GM18870 (cell line): ENCODE measurements at regions not wholly inside any gene's neighbourhood (a gene's known extent, or its start where the extent isn't known, plus 50 kb on each side); places are given as distances from the start of the nearest gene placed in this dataset.

Source experiments
- ATAC-seq: cut with Tn5 transposase; IDR thresholded peaks from one replicate; pipeline ENCODE4 v1.9.1; 2021; ENCODE audit warnings: moderate library complexity; ENCODE audit not compliant: unreplicated experiment

- peak; percentile 69 for ATAC-seq
Measured at GRCh38 chr2:181374781-181375675, 82.2 kb upstream of the ITGA4 start.

- ATAC-seq: no peak
Measured at GRCh38 chr2:181376442-181376841, 80.7 kb upstream of the ITGA4 start.

- ATAC-seq: no peak
Measured at GRCh38 chr2:181376999-181377398, 80.2 kb upstream of the ITGA4 start.

- ATAC-seq: no peak
Measured at GRCh38 chr2:181378491-181378890, 78.7 kb upstream of the ITGA4 start.

- no peak for ATAC-seq
Measured at GRCh38 chr2:181380581-181380980, 76.6 kb upstream of the ITGA4 start.

GRCh38 chr2:181384923-181385322, 72.3 kb upstream of the ITGA4 start:
- ATAC-seq: no peak

GRCh38 chr2:181389524-181389923, 67.7 kb upstream of the ITGA4 start:
- ATAC-seq: no peak

GRCh38 chr2:181393472-181393871, 63.7 kb upstream of the ITGA4 start:
- peak; percentile 63 for ATAC-seq

- ATAC-seq: no peak
Measured at GRCh38 chr2:181394741-181395437, 62.3 kb upstream of the ITGA4 start.

GRCh38 chr2:181395851-181396250, 61.3 kb upstream of the ITGA4 start:
- ATAC-seq: no peak

- ATAC-seq: no peak
Measured at GRCh38 chr2:181396256-181397123, 60.7 kb upstream of the ITGA4 start.

GRCh38 chr2:181397331-181397730, 59.9 kb upstream of the ITGA4 start:
- no peak for ATAC-seq

GRCh38 chr2:181398000-181398399, 59.2 kb upstream of the ITGA4 start:
- ATAC-seq: no peak

GRCh38 chr2:181399027-181399426, 58.2 kb upstream of the ITGA4 start:
- no peak for ATAC-seq

- no peak for ATAC-seq
Measured at GRCh38 chr2:181404472-181404871, 52.7 kb upstream of the ITGA4 start.

GRCh38 chr2:181407171-181407570, 50.0 kb upstream of the ITGA4 start:
- ATAC-seq: no peak
